Ascending aorta (tissue), 2 donors: ENCODE measurements at regions not wholly inside any gene's neighbourhood (a gene's known extent, or its start where the extent isn't known, plus 50 kb on each side); places are given as distances from the start of the nearest gene placed in this dataset.

Experiments
- DNase-seq, 2 donors: peaks; one replicate each; pipeline ENCODE4 v3.0.0-alpha.2; 2019; ENCODE audit warnings: low spot score in 2 of 2
- H3K27ac ChIP-seq, 2 donors: fragments of 200-600 bp; sonication (generic); one replicate each; pipeline ENCODE4 v1.5.1; 2016 to 2017; ENCODE audit warnings: mild to moderate bottlenecking in 1 of 2
- H3K27me3 ChIP-seq: fragments of 200-600 bp; sonication (generic); one replicate; pipeline ENCODE4 v1.5.1; 2017
- H3K36me3 ChIP-seq, 2 donors: fragments of 200-600 bp; sonication (generic); one replicate each; pipeline ENCODE4 v1.5.1; 2016
- H3K4me1 ChIP-seq, 2 donors: fragments of 200-600 bp; sonication (generic); one replicate each; pipeline ENCODE4 v1.5.1; 2016 to 2017; ENCODE audit warnings: mild to moderate bottlenecking in 1 of 2
- H3K4me3 ChIP-seq, 2 donors: fragments of 200-600 bp; sonication (generic); one replicate each; pipeline ENCODE4 v1.5.1; 2016 to 2017; ENCODE audit warnings: mild to moderate bottlenecking in 1 of 2
- H3K9me3 ChIP-seq, 2 donors: fragments of 200-600 bp; sonication (generic); one replicate each; pipeline ENCODE4 v1.5.1; 2016
- CTCF ChIP-seq, 3 experiments: fragments of 200-600 bp in 2 of 3; fragments of 450-650 bp in 1 of 3; sonication (generic) in 2 of 3; IDR thresholded peaks; one replicate each; pipeline ENCODE4 v1.5.1; 2016 to 2019; ENCODE audit warnings: antibody characterized with exemption in 3 of 3, mild to moderate bottlenecking in 1 of 3, moderate library complexity in 1 of 3
- intact Hi-C: fragments of 100-400 bp; cut with DNase I; formaldehyde crosslinking; loops from one replicate; pipeline ENCODE4 v1.15.1; 2023

GRCh38 chr1:38787041-38787440 lies 72.5 kb downstream of the RRAGC start:
- TF ChIP-seq CTCF (IDR thresholded peaks at IDR 0.05), result no peak
- Histone ChIP-seq H3K4me3 (no peak overlapping the region), H3K36me3 (no peaks in the 10 kb centered on the region), H3K4me1 (no peaks in the 10 kb centered on the region), H3K9me3 (no peaks in the 10 kb centered on the region), H3K27ac (no peak overlapping the region), H3K27me3 (no peaks in the 10 kb centered on the region)
- no peak for DNase-seq
- intact Hi-C loops, result no loop called here

- intact Hi-C loops, result no loop called here
- Histone ChIP-seq H3K36me3 (no peaks in the 10 kb centered on the region), H3K4me1 (no peaks in the 10 kb centered on the region), H3K4me3 (no peak overlapping the region), H3K27me3 (no peaks in the 10 kb centered on the region), H3K9me3 (no peaks in the 10 kb centered on the region), H3K27ac (no peak overlapping the region)
- DNase-seq, result no peak
- no peak for TF ChIP-seq CTCF (IDR thresholded peaks at IDR 0.05)
Observed at GRCh38 chr1:38786040-38786436, 73.5 kb downstream of the RRAGC start.

- H3K4me1 ChIP-seq, result no peaks in the 10 kb centered on the region
- DNase-seq, result no peak
Observed at GRCh38 chr1:38785285-38786039, 74.1 kb downstream of the RRAGC start.

DNA sequence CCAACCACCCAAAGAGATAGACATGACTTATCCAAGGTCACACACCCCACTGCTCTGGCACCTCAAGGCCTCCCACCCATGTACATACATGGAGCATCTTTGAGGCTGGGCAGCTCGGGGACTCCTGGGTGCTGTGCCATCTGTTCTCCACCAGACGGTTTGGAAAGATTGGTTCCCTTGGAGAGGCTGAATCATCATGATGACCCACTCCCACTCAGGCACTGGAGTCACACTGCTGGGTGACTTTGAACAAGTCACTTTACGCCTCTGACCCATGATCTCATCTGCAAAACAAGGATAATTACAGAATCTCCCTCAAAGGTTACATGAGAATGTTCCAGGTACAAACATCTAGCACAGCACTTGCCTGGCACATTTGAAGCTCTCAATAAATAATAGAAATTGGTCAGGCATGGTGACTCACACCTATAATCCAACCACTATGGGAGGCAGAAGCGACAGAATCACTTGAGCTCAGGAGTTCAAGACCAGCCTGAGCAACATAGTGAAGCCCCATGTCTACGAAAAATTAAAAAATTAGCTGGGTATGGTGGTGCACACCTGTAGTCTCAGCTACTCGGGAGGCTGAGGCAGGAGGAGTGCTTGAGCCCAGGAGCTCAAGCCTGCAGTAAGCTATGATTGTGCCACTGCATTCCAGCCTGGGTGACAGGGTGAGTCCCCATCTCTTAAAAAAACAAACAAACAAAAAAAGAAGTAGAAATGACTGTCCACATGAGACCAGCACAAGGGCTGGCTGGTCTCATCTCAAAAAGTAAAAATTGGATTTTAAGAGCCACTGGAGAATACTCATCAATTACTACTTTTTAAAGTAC lies 74.9 kb downstream of the RRAGC start:
- Histone ChIP-seq H3K4me3 (no peak overlapping the region), H3K27ac (no peak overlapping the region), H3K9me3 (no peaks in the 10 kb centered on the region), H3K4me1 (no peaks in the 10 kb centered on the region), H3K36me3 (no peaks in the 10 kb centered on the region), H3K27me3 (no peaks in the 10 kb centered on the region)
- no peak for DNase-seq
- no peak for TF ChIP-seq CTCF (IDR thresholded peaks at IDR 0.05)
- intact Hi-C loops, result no loop called here

More at GRCh38 chr1:38785285-38786039, 74.1 kb downstream of the RRAGC start:
- Histone ChIP-seq H3K27ac (no peak overlapping the region), H3K9me3 (no peaks in the 10 kb centered on the region), H3K4me3 (no peak overlapping the region), H3K36me3 (no peaks in the 10 kb centered on the region), H3K27me3 (no peaks in the 10 kb centered on the region)
- intact Hi-C loops, result no loop called here
- no peak for TF ChIP-seq CTCF (IDR thresholded peaks at IDR 0.05)

DNA sequence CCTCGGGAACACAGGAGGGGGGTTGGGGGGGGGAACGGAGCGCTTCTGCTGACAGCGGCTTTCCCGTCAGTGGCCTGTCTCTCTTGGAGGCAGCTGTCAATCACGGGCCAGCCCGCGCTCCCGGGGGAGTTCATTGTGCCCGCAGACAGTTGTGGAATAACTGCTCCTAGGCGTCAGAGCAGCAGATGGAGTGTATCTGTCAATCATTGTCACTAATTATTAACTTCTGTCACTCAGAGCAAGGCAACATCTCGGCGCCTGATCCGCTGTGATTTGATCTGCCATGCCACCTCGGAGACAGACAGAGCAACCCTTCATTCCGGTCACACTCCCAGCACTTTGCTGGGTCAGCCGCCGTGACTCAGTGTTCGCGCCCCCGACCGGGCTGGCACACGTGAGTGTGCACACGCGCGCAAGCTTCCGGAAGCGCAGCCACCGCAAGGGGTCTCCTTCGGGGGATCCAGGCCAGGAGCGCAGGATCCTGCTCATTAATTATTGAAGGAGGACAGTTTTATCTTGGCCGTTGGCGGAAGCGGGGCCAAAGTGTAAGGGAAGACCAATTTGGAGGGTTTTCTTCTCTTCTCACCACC lies 75.8 kb downstream of the RRAGC start:
- TF ChIP-seq CTCF (IDR thresholded peaks at IDR 0.05), result no peak
- Histone ChIP-seq H3K27me3 (no peaks in the 10 kb centered on the region), H3K27ac (no peak overlapping the region), H3K4me1 (no peaks in the 10 kb centered on the region), H3K36me3 (no peaks in the 10 kb centered on the region), H3K9me3 (no peaks in the 10 kb centered on the region), H3K4me3 (no peak overlapping the region)
- intact Hi-C loops, result no loop called here
- no peak for DNase-seq
